GM23338 (cell line): ENCODE measurements at regions not wholly inside any gene's neighbourhood (a gene's known extent, or its start where the extent isn't known, plus 50 kb on each side); places are given as distances from the start of the nearest gene placed in this dataset.

Experiments used
- CREB1 ChIP-seq: fragments of 250-450 bp; sonication (Bioruptor Pico); IDR thresholded peaks from 2 replicates; pipeline ENCODE4 v1.5.0; 2020; ENCODE audit warnings: low read depth, mild to moderate bottlenecking, moderate library complexity
- CTCF ChIP-seq, 2 experiments: fragments of 200-600 bp in 1 of 2; sonication (generic) in 1 of 2; conservative IDR thresholded peaks; 2 replicates each; pipeline versions ENCODE4 v1.5.1 to v1.6.1; 2016 to 2017; ENCODE audit warnings: antibody characterized with exemption in 2 of 2, low read depth in 2 of 2, mild to moderate bottlenecking in 2 of 2, moderate library complexity in 1 of 2
- EZH2 ChIP-seq: fragments of 200-600 bp; sonication (generic); IDR thresholded peaks from one replicate; pipeline ENCODE4 v1.8.0; 2017; ENCODE audit warnings: antibody characterized with exemption, mild to moderate bottlenecking, low read depth; ENCODE audit not compliant: unreplicated experiment
- EZH2phosphoT487 ChIP-seq: fragments of 200-600 bp; sonication (generic); IDR thresholded peaks from one replicate; pipeline ENCODE4 v1.8.1; 2018; ENCODE audit warnings: antibody characterized with exemption; ENCODE audit not compliant: unreplicated experiment
- NANOG ChIP-seq: IDR thresholded peaks from 2 replicates; pipeline ENCODE4 v1.6.1; 2016; ENCODE audit warnings: antibody characterized with exemption, borderline replicate concordance
- POLR2AphosphoS5 ChIP-seq: IDR thresholded peaks from 2 replicates; pipeline ENCODE4 v1.6.1; 2016; ENCODE audit warnings: antibody characterized with exemption, low read depth
- REST ChIP-seq: IDR thresholded peaks from one replicate; pipeline ENCODE4 v1.6.1; 2018; ENCODE audit warnings: antibody characterized with exemption; ENCODE audit not compliant: unreplicated experiment
- STAT1 ChIP-seq: IDR thresholded peaks from one replicate; pipeline ENCODE4 v1.6.1; 2016; ENCODE audit warnings: antibody characterized with exemption; ENCODE audit not compliant: unreplicated experiment

GRCh38 chr7:109402107-109402506, 832.4 kb downstream of the DNAJB9 start:
- TF ChIP-seq CTCF (conservative IDR thresholded peaks at IDR 0.05; ENCODE audit: low read depth in 2 of 2) (no peak), POLR2AphosphoS5 (no peak), EZH2phosphoT487 (no peak), STAT1 (no peak), REST (no peak), EZH2 (no peak), CREB1 (no peak), NANOG (no peak)
